ENCODE measurements at regions not wholly inside any gene's neighbourhood (a gene's known extent, or its start where the extent isn't known, plus 50 kb on each side); places are given as distances from the start of the nearest gene placed in this dataset.

- FAIRE-seq: no peak
- dilution Hi-C loops (cut with MboI; ENCODE audit: extremely low pct_ligation_motif_present, low sequenced_read_pairs): no loop called here
- H3K27ac ChIP-seq (ENCODE audit: control insufficient read depth, insufficient read depth, low read length): no peak overlapping the region
These were observed 203.9 kb upstream of the VCX3A start for GRCh38 chrX:6738518-6739470.

GRCh38 chrX:6734844-6735634 is 200.1 kb upstream of the VCX3A start:
- Histone ChIP-seq H3K36me3 (ENCODE audit: control insufficient read depth in 2 of 2, extremely low read depth in 1 of 2, insufficient read depth in 2 of 2, low read length in 2 of 2) (no peaks in the 10 kb centered on the region), H3K79me2 (ENCODE audit: control insufficient read depth, insufficient read depth, low read length) (no peaks in the 10 kb centered on the region), H4K20me1 (ENCODE audit: control insufficient read depth, extremely low read depth, insufficient read depth, low read length) (no peaks in the 10 kb centered on the region), H2AFZ (ENCODE audit: control insufficient read depth, low read length) (no peak overlapping the region), H3K9me3 (ENCODE audit: control insufficient read depth, low read depth, low read length) (no peaks in the 10 kb centered on the region), H3K4me3 (ENCODE audit: control insufficient read depth in 2 of 3, extremely low read depth in 1 of 3, insufficient read depth in 2 of 3, low read depth in 1 of 3, low read length in 3 of 3) (no peak overlapping the region), H3K9me1 (ENCODE audit: control insufficient read depth, extremely low read depth, insufficient read depth, low read length) (no peaks in the 10 kb centered on the region), H3K27me3 (ENCODE audit: control insufficient read depth, extremely low read depth, insufficient read depth, low read length) (no peaks in the 10 kb centered on the region), H3K4me2 (ENCODE audit: control insufficient read depth, extremely low read depth, insufficient read depth, low read depth, low read length) (no peak overlapping the region), H3K4me1 (ENCODE audit: control insufficient read depth, extremely low read depth, insufficient read depth, low read length) (no peaks in the 10 kb centered on the region), H3K27ac (ENCODE audit: control insufficient read depth, insufficient read depth, low read length) (no peak overlapping the region), H3K9ac (ENCODE audit: control insufficient read depth, extremely low read depth, insufficient read depth, low read length) (no peak overlapping the region)
- dilution Hi-C loops (cut with MboI; ENCODE audit: extremely low pct_ligation_motif_present, low sequenced_read_pairs): no loop called here
- no peak for FAIRE-seq
- TF ChIP-seq EZH2 (IDR thresholded peaks at IDR 0.05; ENCODE audit: low read length) (no peak), CTCF (optimal IDR thresholded peaks at IDR 0.05 in 1 of 3, IDR thresholded peaks at IDR 0.05 in 1 of 3, conservative IDR thresholded peaks at IDR 0.05 in 1 of 3; ENCODE audit: extremely low read depth in 1 of 3, insufficient read depth in 2 of 3, low read length in 3 of 3) (no peak)
- no peak for DNase-seq (ENCODE audit: low read depth, low spot score)

More at GRCh38 chrX:6738518-6739470, 203.9 kb upstream of the VCX3A start:
- Histone ChIP-seq H4K20me1 (ENCODE audit: control insufficient read depth, extremely low read depth, insufficient read depth, low read length) (no peaks in the 10 kb centered on the region), H3K36me3 (ENCODE audit: control insufficient read depth in 2 of 2, extremely low read depth in 1 of 2, insufficient read depth in 2 of 2, low read length in 2 of 2) (no peaks in the 10 kb centered on the region), H3K9ac (ENCODE audit: control insufficient read depth, extremely low read depth, insufficient read depth, low read length) (no peak overlapping the region), H3K79me2 (ENCODE audit: control insufficient read depth, insufficient read depth, low read length) (no peaks in the 10 kb centered on the region), H3K4me2 (ENCODE audit: control insufficient read depth, extremely low read depth, insufficient read depth, low read depth, low read length) (no peak overlapping the region), H3K9me1 (ENCODE audit: control insufficient read depth, extremely low read depth, insufficient read depth, low read length) (no peaks in the 10 kb centered on the region), H3K9me3 (ENCODE audit: control insufficient read depth, low read depth, low read length) (no peaks in the 10 kb centered on the region), H3K4me3 (ENCODE audit: control insufficient read depth in 2 of 3, extremely low read depth in 1 of 3, insufficient read depth in 2 of 3, low read depth in 1 of 3, low read length in 3 of 3) (no peak overlapping the region), H2AFZ (ENCODE audit: control insufficient read depth, low read length) (no peak overlapping the region), H3K27me3 (ENCODE audit: control insufficient read depth, extremely low read depth, insufficient read depth, low read length) (no peaks in the 10 kb centered on the region), H3K4me1 (ENCODE audit: control insufficient read depth, extremely low read depth, insufficient read depth, low read length) (no peaks in the 10 kb centered on the region)
- DNase-seq (ENCODE audit: low read depth, low spot score): no peak
- no peak for TF ChIP-seq CTCF (optimal IDR thresholded peaks at IDR 0.05 in 1 of 3, IDR thresholded peaks at IDR 0.05 in 1 of 3, conservative IDR thresholded peaks at IDR 0.05 in 1 of 3; ENCODE audit: extremely low read depth in 1 of 3, insufficient read depth in 2 of 3, low read length in 3 of 3)
- TF ChIP-seq EZH2 (IDR thresholded peaks at IDR 0.05; ENCODE audit: low read length): no peak

Measured in keratinocyte (primary cell).